Activated CD4-positive, alpha-beta memory T cell treated with anti-CD3 and anti-CD28 coated beads for 36 hours (primary cell): ENCODE measurements at regions not wholly inside any gene's neighbourhood (a gene's known extent, or its start where the extent isn't known, plus 50 kb on each side); places are given as distances from the start of the nearest gene placed in this dataset.

ENCODE experiments used
- CTCF ChIA-PET: fragments of 350-600 bp; sonication (Branson Sonifier 250); formaldehyde crosslinking; loops from one replicate; lab custom pipeline; 2021; ENCODE audit warnings: antibody characterized with exemption, inconsistent platforms; lab: Charles Lee
- POLR2A ChIA-PET: fragments of 350-600 bp; sonication (Branson Sonifier 250); formaldehyde crosslinking; loops from one replicate; lab custom pipeline; 2021; ENCODE audit warnings: antibody characterized with exemption; lab: Charles Lee
- DNase-seq: peaks from one replicate; pipeline ENCODE4 v3.0.0-alpha.2; 2020
- H3K27ac Mint-ChIP-seq: one replicate; pipeline ENCODE4 v1.8.0; 2021; ENCODE audit warnings: mixed read lengths
- H3K27me3 Mint-ChIP-seq: one replicate; pipeline ENCODE4 v1.8.0; 2021; ENCODE audit warnings: mixed read lengths
- H3K36me3 Mint-ChIP-seq: one replicate; pipeline ENCODE4 v1.8.0; 2021; ENCODE audit warnings: mixed read lengths
- H3K4me1 Mint-ChIP-seq: one replicate; pipeline ENCODE4 v1.8.0; 2021; ENCODE audit warnings: low read depth, mixed read lengths
- H3K4me3 Mint-ChIP-seq: one replicate; pipeline ENCODE4 v1.8.0; 2021; ENCODE audit warnings: mild to moderate bottlenecking, mixed read lengths
- H3K9me3 Mint-ChIP-seq: one replicate; pipeline ENCODE4 v1.8.0; 2021; ENCODE audit warnings: mixed read lengths
- intact Hi-C: fragments of 100-400 bp; cut with micrococcal nuclease; formaldehyde crosslinking; loops from one replicate; pipeline ENCODE4 v1.15.1; 2023

GRCh38 chr5:52339285-52339684, 448.4 kb upstream of the ITGA1 start:
- Mint-ChIP-seq H3K4me1 (no peaks in the 10 kb centered on the region), H3K27me3 (no peaks in the 10 kb centered on the region), H3K36me3 (no peaks in the 10 kb centered on the region), H3K27ac (no peak overlapping the region), H3K4me3 (no peak overlapping the region), H3K9me3 (peaks cover 2% of the 10 kb centered on the region)
- ChIA-PET POLR2A (no interaction called here), CTCF (no interaction called here)
- intact Hi-C loops: no loop called here
- DNase-seq: no peak

DNA sequence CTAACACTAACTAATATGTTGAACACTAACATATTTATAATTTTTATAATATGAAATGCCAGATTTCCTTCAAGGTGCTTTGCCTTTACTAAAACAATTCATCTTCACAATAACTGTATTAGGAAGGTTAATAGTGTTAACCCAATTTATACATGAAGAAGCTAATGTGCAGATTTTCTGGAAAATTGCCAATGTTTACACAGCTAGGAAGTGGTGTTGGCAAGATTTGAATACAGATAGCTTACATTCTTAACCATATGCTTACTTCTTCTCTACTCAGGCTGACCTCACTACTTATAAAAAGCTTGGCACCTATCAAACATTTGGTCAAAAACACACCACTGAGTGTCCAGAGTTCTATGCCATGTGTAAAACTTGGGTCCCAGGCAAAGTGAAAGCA, 445.4 kb upstream of the ITGA1 start:
- ChIA-PET POLR2A (no interaction called here), CTCF (no interaction called here)
- Mint-ChIP-seq H3K27me3 (no peaks in the 10 kb centered on the region), H3K27ac (no peak overlapping the region), H3K4me1 (no peaks in the 10 kb centered on the region), H3K36me3 (no peaks in the 10 kb centered on the region), H3K9me3 (no peaks in the 10 kb centered on the region), H3K4me3 (no peak overlapping the region)
- DNase-seq: no peak
- intact Hi-C loops: no loop called here

DNA sequence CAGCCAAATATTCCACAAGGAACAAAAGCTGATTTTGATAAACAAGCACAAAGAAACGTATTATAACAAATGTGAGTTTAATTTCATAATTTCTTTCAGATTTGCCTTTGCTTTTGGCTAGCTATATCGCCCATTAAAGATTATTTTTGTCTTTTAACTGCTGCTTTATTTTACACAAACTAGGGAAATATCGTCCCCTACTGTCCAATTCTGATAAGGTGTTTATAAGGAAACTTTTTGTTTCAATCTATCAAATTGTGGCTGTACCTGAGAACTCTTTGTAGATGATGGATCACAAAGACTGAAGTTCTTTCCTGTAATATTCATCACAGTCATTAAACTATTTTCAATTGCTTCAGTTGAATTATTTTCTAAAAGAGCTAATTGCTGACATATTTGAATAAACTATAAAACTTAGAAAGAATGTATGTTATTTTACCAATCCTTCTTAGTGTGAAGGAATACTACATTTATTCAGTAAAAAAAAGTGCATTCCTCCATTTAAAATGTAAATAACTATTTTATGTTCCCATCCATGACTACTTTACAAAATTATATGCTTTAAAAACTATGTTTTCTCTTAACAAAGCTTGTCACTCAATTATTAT, 431.3 kb upstream of the ITGA1 start:
- intact Hi-C loops: loop anchor here (2.0 to 5.0 kb wide), 2 partner anchors 976 to 1394 kb away; no protein-coding TSS in a partner anchor
- Mint-ChIP-seq H3K27me3 (no peaks in the 10 kb centered on the region), H3K27ac (no peak overlapping the region), H3K9me3 (no peaks in the 10 kb centered on the region), H3K4me1 (no peaks in the 10 kb centered on the region), H3K4me3 (no peak overlapping the region), H3K36me3 (no peaks in the 10 kb centered on the region)
- POLR2A ChIA-PET: no interaction called here
- DNase-seq: no peak
- CTCF ChIA-PET: no interaction called here

GRCh38 chr5:52359261-52359660, 428.5 kb upstream of the ITGA1 start:
- Mint-ChIP-seq H3K4me1 (no peaks in the 10 kb centered on the region), H3K36me3 (no peaks in the 10 kb centered on the region), H3K9me3 (no peaks in the 10 kb centered on the region), H3K27ac (no peak overlapping the region), H3K4me3 (no peak overlapping the region), H3K27me3 (no peaks in the 10 kb centered on the region)
- intact Hi-C loops: loop anchor here (5.0 kb wide), 1 partner anchor 1397 kb away; no protein-coding TSS in a partner anchor
- ChIA-PET POLR2A (no interaction called here), CTCF (no interaction called here)
- DNase-seq: no peak

DNA sequence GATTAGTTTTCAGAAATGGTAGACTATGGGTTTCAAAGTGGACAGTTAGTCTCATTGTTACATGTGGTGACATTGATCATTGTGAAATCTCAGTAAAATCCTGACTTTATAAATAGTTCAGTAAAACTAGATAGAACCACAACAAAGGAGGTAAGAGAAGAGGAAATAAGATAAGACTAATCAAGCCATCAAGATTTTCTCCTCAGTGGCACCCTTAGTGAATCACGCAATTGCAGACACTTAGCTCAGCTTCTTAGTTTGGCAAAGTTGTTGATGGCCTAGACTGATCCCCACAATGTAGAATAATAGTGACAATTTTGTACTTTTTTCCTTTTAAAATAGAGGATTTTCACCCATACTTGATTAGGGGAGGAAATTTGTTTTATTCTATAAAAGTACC, 426.7 kb upstream of the ITGA1 start:
- CTCF ChIA-PET: no interaction called here
- no peak overlapping the region for H3K4me3 Mint-ChIP-seq

DNA sequence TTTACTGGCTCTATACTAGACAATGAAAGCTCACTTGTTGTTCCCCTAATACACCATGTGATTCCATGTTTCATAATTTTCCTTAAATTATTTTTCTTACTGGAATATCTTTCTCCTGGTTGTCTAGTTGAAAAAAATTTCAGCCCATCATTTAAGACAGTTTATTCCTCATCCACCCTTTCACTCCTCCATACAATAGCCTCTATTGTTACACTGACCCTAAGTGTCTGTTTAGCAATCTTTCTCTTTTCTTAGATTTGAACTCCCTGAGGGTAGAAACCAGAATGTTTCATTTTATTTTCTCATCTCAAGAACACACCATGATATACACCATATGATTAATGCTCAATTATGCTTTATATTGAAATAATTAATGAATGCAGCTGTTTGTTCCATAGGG, 413.4 kb upstream of the ITGA1 start:
- ChIA-PET POLR2A (no interaction called here), CTCF (no interaction called here)
- no peak for DNase-seq
- Mint-ChIP-seq H3K27ac (no peak overlapping the region), H3K4me3 (no peak overlapping the region), H3K36me3 (no peaks in the 10 kb centered on the region), H3K27me3 (no peaks in the 10 kb centered on the region), H3K9me3 (no peaks in the 10 kb centered on the region), H3K4me1 (no peaks in the 10 kb centered on the region)
- intact Hi-C loops: no loop called here

More for the DNA sequence above, 426.7 kb upstream of the ITGA1 start:
- no peak for DNase-seq
- POLR2A ChIA-PET: interaction anchor here (0.6 kb wide), 1 partner anchor 478 kb away, joined by 3 read pairs; no protein-coding TSS in a partner anchor
- Mint-ChIP-seq H3K27me3 (no peaks in the 10 kb centered on the region), H3K9me3 (no peaks in the 10 kb centered on the region), H3K27ac (no peak overlapping the region), H3K4me1 (no peaks in the 10 kb centered on the region), H3K36me3 (no peaks in the 10 kb centered on the region)
- intact Hi-C loops: no loop called here

GRCh38 chr5:52375969-52376368, 411.7 kb upstream of the ITGA1 start:
- Mint-ChIP-seq H3K27ac (no peak overlapping the region), H3K27me3 (no peaks in the 10 kb centered on the region), H3K4me3 (no peak overlapping the region), H3K36me3 (no peaks in the 10 kb centered on the region), H3K4me1 (no peaks in the 10 kb centered on the region), H3K9me3 (no peaks in the 10 kb centered on the region)
- no peak for DNase-seq
- POLR2A ChIA-PET: no interaction called here
- intact Hi-C loops: no loop called here
- CTCF ChIA-PET: no interaction called here

DNA sequence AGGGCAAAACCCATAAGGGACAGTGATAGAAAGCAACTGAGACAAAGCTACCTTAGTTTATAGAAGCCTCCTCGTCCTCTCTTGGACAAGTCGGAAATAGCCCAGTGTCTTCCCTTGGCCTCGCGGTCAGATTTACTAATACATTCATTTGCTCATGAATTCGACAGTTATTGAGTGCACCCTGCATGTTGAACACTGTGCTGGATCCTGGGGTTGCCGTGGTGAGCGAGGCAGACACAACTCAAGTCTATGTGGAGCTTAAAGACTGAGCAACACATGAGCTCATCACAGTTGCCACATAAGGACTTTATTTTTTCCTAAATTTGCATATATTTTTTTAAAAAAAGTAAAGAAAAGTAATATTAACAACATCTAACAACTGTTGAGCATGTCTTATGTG, 411.1 kb upstream of the ITGA1 start:
- ChIA-PET CTCF (no interaction called here), POLR2A (no interaction called here)
- Mint-ChIP-seq H3K27ac (no peak overlapping the region), H3K4me3 (no peak overlapping the region), H3K36me3 (no peaks in the 10 kb centered on the region), H3K9me3 (no peaks in the 10 kb centered on the region), H3K4me1 (no peaks in the 10 kb centered on the region), H3K27me3 (no peaks in the 10 kb centered on the region)
- intact Hi-C loops: no loop called here
- DNase-seq: no peak

DNA sequence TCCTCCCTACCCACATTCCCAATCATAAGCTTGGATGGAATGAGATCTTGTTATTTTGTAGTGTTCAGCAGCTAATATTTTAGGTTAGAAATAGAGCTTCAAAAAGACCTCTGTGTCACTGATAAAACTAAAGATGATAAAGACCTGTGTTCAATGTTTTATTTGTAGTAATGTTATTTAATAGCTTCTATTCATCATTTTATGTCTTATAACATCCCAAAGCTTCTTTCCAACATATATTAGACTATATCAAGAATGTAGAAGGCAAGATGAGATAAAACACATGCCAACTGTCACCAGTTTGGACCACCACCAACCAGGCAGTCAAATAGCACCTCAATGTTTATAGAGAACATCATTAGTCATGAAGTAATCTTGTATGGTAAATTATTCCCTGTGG, 409.5 kb upstream of the ITGA1 start:
- no peaks in the 10 kb centered on the region for H3K36me3 Mint-ChIP-seq
- H3K4me1 Mint-ChIP-seq: no peaks in the 10 kb centered on the region
- H3K9me3 Mint-ChIP-seq: no peaks in the 10 kb centered on the region
- no peak overlapping the region for H3K4me3 Mint-ChIP-seq
- no peak overlapping the region for H3K27ac Mint-ChIP-seq
- ChIA-PET CTCF (interaction anchor here (1.1 kb wide), 1 partner anchor 9 kb away, joined by 3 read pairs; no protein-coding TSS in a partner anchor), POLR2A (interaction anchor here (0.6 kb wide), 1 partner anchor 709 kb away, joined by 4 read pairs; no protein-coding TSS in a partner anchor)
- intact Hi-C loops: no loop called here
- no peaks in the 10 kb centered on the region for H3K27me3 Mint-ChIP-seq
- DNase-seq: no peak

DNA sequence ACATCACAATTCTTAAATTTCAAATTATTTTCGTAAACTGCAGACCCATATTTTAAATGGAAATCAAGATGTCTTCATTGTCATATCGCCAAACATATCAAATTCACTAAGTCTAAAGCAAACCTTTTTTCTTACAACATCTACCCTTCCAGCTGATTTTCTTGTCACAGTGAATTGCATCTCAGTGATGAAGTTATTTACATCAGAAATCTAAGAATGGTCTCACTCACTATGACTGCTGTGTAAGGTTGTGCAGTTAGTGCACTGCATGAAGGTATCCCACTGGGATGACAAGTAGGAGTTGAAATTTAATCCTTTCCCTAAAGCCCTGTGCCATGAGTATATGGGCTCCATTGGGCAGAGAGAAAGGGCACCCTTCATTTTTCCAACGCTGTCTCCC, 399.4 kb upstream of the ITGA1 start:
- Mint-ChIP-seq H3K4me1 (no peaks in the 10 kb centered on the region), H3K9me3 (no peaks in the 10 kb centered on the region)
- intact Hi-C loops: no loop called here

GRCh38 chr5:52392321-52392720, 395.4 kb upstream of the ITGA1 start:
- Mint-ChIP-seq H3K4me3 (no peak overlapping the region), H3K36me3 (no peaks in the 10 kb centered on the region), H3K4me1 (no peaks in the 10 kb centered on the region), H3K27me3 (peaks cover 2% of the 10 kb centered on the region), H3K9me3 (no peaks in the 10 kb centered on the region), H3K27ac (no peak overlapping the region)
- CTCF ChIA-PET: no interaction called here
- POLR2A ChIA-PET: no interaction called here
- intact Hi-C loops: no loop called here
- no peak for DNase-seq

More for the DNA sequence above, 399.4 kb upstream of the ITGA1 start:
- ChIA-PET POLR2A (no interaction called here), CTCF (no interaction called here)
- no peak for DNase-seq
- no peak overlapping the region for H3K27ac Mint-ChIP-seq
- H3K36me3 Mint-ChIP-seq: no peaks in the 10 kb centered on the region
- H3K27me3 Mint-ChIP-seq: peaks cover 6% of the 10 kb centered on the region
- H3K4me3 Mint-ChIP-seq: no peak overlapping the region

DNA sequence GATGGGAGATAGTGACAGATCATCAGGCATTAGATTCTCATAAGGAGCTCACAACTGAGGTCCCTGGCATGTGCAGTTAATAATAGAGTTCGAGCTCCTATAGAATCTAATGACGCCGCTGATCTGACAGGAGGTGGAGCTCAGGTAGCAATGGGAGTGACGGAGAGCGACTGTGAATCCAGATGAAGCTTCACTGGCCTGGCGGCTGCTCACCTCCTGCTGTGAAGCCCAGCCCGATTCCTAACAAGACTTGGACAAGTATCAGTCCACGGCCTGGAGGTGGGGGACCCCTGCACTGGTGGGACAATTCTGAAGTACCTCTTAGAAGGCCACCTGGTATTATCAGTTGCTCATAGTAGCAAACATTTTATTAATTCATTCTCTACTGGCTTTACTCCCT, 377.9 kb upstream of the ITGA1 start:
- CTCF ChIA-PET: no interaction called here
- Mint-ChIP-seq H3K27me3 (peaks cover 2% of the 10 kb centered on the region), H3K9me3 (no peaks in the 10 kb centered on the region), H3K4me3 (no peak overlapping the region), H3K36me3 (no peaks in the 10 kb centered on the region), H3K27ac (no peak overlapping the region), H3K4me1 (no peaks in the 10 kb centered on the region)
- DNase-seq: no peak
- POLR2A ChIA-PET: no interaction called here
- intact Hi-C loops: no loop called here

DNA sequence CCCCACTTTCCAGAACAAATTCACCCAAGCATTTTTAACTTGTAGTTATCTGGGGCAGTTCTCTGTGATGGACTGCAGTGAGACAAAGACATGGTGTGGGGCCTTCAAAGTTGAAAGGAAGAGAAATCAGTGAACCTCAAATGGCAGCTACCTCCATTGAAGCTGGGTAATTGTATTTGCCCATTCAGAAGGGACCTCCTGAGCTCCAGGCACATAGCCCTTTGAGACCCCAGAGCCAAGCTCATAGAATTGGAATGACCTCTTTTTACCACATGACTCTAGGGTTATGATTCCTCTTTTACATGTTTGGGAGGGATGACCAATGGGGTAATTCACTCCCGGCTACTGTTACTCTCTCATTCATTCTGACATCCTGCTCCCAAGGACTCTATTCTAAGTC, 368.4 kb upstream of the ITGA1 start:
- CTCF ChIA-PET: no interaction called here
- no peak overlapping the region for H3K4me3 Mint-ChIP-seq
- POLR2A ChIA-PET: no interaction called here
- H3K27me3 Mint-ChIP-seq: no peaks in the 10 kb centered on the region
- DNase-seq: no peak
- no peaks in the 10 kb centered on the region for H3K9me3 Mint-ChIP-seq
- H3K36me3 Mint-ChIP-seq: no peaks in the 10 kb centered on the region
- H3K27ac Mint-ChIP-seq: no peak overlapping the region
- intact Hi-C loops: no loop called here
- no peaks in the 10 kb centered on the region for H3K4me1 Mint-ChIP-seq
